ENCODE measurements at regions not wholly inside any gene's neighbourhood (a gene's known extent, or its start where the extent isn't known, plus 50 kb on each side); places are given as distances from the start of the nearest gene placed in this dataset.

DNA sequence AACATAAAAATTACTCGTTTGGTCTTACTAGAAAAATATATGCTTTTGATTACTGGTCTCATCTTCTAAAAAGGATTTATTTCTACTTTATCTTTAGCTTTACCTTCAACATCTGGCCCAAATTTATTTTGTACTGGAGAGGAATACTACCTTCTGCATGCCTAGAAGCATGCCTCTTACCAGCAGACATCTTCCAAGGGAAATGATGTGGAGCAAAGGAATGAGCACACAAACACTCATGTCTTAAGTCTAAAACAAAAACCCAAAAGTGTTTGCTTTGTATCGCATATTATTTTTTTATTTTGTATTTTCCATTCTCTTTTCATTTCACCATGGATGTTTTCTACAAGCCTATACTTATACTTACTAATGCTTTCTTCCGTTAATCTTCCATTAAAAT, 304.6 kb upstream of the KCNMB2 start:
- CTCF ChIA-PET, result no interaction called here
- Histone ChIP-seq H3K27ac (ENCODE audit: low read length in 2 of 2) (no peak overlapping the region), H3K9me3 (ENCODE audit: control extremely low read depth in 1 of 3, control insufficient read depth in 2 of 3, insufficient read depth in 1 of 3, low read length in 2 of 3) (no peaks in the 10 kb centered on the region), H3K36me3 (replicated peaks in 1 of 2; ENCODE audit: control extremely low read depth in 1 of 2, control insufficient read depth in 1 of 2, extremely low read depth in 1 of 2, insufficient read depth in 2 of 2, low read length in 1 of 2) (no peaks in the 10 kb centered on the region), H3K79me2 (ENCODE audit: control insufficient read depth, insufficient read depth, low read length) (no peaks in the 10 kb centered on the region), H3K27me3 (replicated peaks in 1 of 4; ENCODE audit: control extremely low read depth in 1 of 4, control insufficient read depth in 3 of 4, insufficient read depth in 4 of 4, low read length in 3 of 4) (no peaks in the 10 kb centered on the region), H3K9ac (ENCODE audit: low read length) (no peak overlapping the region), H4K20me1 (ENCODE audit: control insufficient read depth, insufficient read depth, low read length, poor library complexity, severe bottlenecking) (no peaks in the 10 kb centered on the region), H3K4me1 (ENCODE audit: control insufficient read depth in 2 of 2, insufficient read depth in 2 of 2, low read length in 2 of 2) (no peaks in the 10 kb centered on the region), H3K4me3 (ENCODE audit: control extremely low read depth in 1 of 5, extremely low read depth in 1 of 5, insufficient read depth in 1 of 5, low read depth in 2 of 5, low read length in 4 of 5) (no peak overlapping the region), H3K4me2 (replicated peaks; ENCODE audit: low read depth, low read length, poor library complexity, severe bottlenecking) (no peak overlapping the region), H2AFZ (ENCODE audit: insufficient read depth, low read depth, low read length, poor library complexity, severe bottlenecking) (no peak overlapping the region)
- Mint-ChIP-seq H3K27ac (no peak overlapping the region), H3K27me3 (peaks cover 6% of the 10 kb centered on the region), H3K4me1 (no peaks in the 10 kb centered on the region), H3K4me3 (no peak overlapping the region), H3K9me3 (ENCODE audit: insufficient read depth) (no peaks in the 10 kb centered on the region)
- TF ChIP-seq EZH2 (IDR thresholded peaks at IDR 0.05; ENCODE audit: borderline replicate concordance, insufficient read depth, low read depth, low read length, poor library complexity, severe bottlenecking), result no peak
- TF ChIP-seq, protein P1, sequence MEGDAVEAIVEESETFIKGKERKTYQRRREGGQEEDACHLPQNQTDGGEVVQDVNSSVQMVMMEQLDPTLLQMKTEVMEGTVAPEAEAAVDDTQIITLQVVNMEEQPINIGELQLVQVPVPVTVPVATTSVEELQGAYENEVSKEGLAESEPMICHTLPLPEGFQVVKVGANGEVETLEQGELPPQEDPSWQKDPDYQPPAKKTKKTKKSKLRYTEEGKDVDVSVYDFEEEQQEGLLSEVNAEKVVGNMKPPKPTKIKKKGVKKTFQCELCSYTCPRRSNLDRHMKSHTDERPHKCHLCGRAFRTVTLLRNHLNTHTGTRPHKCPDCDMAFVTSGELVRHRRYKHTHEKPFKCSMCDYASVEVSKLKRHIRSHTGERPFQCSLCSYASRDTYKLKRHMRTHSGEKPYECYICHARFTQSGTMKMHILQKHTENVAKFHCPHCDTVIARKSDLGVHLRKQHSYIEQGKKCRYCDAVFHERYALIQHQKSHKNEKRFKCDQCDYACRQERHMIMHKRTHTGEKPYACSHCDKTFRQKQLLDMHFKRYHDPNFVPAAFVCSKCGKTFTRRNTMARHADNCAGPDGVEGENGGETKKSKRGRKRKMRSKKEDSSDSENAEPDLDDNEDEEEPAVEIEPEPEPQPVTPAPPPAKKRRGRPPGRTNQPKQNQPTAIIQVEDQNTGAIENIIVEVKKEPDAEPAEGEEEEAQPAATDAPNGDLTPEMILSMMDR (IDR thresholded peaks at IDR 0.05), result no peak
- POLR2A ChIA-PET, result no interaction called here
- no CpG with 5 or more reads among the region's 3 CpGs for WGBS (ENCODE audit: insufficient coverage)
- intact Hi-C loops (cut with micrococcal nuclease), result no loop called here
- no peak for DNase-seq
- ATAC-seq (ENCODE audit: low read depth), result no peak

DNA sequence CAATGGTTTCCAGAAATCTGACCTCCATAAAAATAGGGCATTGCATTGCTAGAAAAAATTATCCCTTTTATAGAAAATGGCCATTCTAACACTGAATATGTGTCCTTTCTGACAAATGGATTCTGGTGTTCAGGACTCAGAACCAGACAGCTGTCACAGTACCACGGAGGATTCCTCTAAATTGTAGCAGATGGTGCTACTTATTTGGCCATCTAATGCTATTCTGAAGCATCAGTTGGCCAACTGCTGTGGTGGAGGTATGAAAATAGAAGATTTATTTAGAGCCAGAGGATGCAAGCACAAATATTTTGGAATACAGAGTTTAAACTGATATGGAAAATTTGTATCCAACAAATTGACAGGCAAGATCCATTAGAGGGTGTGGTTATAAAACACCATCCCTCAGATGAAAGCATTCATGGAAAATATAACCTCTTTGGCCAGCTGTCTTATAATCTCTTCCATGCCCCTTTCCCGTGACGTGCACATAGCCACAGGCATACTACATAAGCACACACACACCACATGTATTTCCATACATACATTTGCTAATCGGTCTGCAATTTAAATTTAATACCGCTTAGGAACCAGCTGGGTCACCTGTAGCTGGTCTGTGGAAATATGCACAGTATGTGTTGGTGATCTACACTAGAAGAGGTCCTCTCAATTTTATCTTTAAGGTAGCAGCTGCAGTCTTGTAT, 302.7 kb upstream of the KCNMB2 start:
- no peaks in the 10 kb centered on the region for H3K4me1 Mint-ChIP-seq
- peaks cover 6% of the 10 kb centered on the region for H3K27me3 Mint-ChIP-seq
- 85% methylated on average over 3 of the region's 5 CpGs for whole genome bisulfite sequencing (ENCODE audit: insufficient coverage)
- no peak overlapping the region for H3K4me3 ChIP-seq (ENCODE audit: control extremely low read depth in 1 of 5, extremely low read depth in 1 of 5, insufficient read depth in 1 of 5, low read depth in 2 of 5, low read length in 4 of 5)
- H3K79me2 ChIP-seq (ENCODE audit: control insufficient read depth, insufficient read depth, low read length), result no peaks in the 10 kb centered on the region
- no peaks in the 10 kb centered on the region for H3K9me3 Mint-ChIP-seq (ENCODE audit: insufficient read depth)
- DNase-seq (no peak), ATAC-seq (ENCODE audit: low read depth) (no peak)
- H3K4me3 Mint-ChIP-seq, result no peak overlapping the region
- no peak overlapping the region for H3K9ac ChIP-seq (ENCODE audit: low read length)
- ChIA-PET POLR2A (no interaction called here), CTCF (no interaction called here)
- no peak overlapping the region for H3K27ac ChIP-seq (ENCODE audit: low read length in 2 of 2)
- no peaks in the 10 kb centered on the region for H3K9me3 ChIP-seq (ENCODE audit: control extremely low read depth in 1 of 3, control insufficient read depth in 2 of 3, insufficient read depth in 1 of 3, low read length in 2 of 3)
- H3K4me2 ChIP-seq (replicated peaks; ENCODE audit: low read depth, low read length, poor library complexity, severe bottlenecking), result no peak overlapping the region
- H3K36me3 ChIP-seq (replicated peaks in 1 of 2; ENCODE audit: control extremely low read depth in 1 of 2, control insufficient read depth in 1 of 2, extremely low read depth in 1 of 2, insufficient read depth in 2 of 2, low read length in 1 of 2), result no peaks in the 10 kb centered on the region
- H4K20me1 ChIP-seq (ENCODE audit: control insufficient read depth, insufficient read depth, low read length, poor library complexity, severe bottlenecking), result no peaks in the 10 kb centered on the region
- no peaks in the 10 kb centered on the region for H3K27me3 ChIP-seq (replicated peaks in 1 of 4; ENCODE audit: control extremely low read depth in 1 of 4, control insufficient read depth in 3 of 4, insufficient read depth in 4 of 4, low read length in 3 of 4)
- TF ChIP-seq, protein P1 (IDR thresholded peaks at IDR 0.05), result no peak
- no peak for TF ChIP-seq EZH2 (IDR thresholded peaks at IDR 0.05; ENCODE audit: borderline replicate concordance, insufficient read depth, low read depth, low read length, poor library complexity, severe bottlenecking)
- intact Hi-C loops (cut with micrococcal nuclease), result no loop called here
- H2AFZ ChIP-seq (ENCODE audit: insufficient read depth, low read depth, low read length, poor library complexity, severe bottlenecking), result no peak overlapping the region
- no peaks in the 10 kb centered on the region for H3K4me1 ChIP-seq (ENCODE audit: control insufficient read depth in 2 of 2, insufficient read depth in 2 of 2, low read length in 2 of 2)
- H3K27ac Mint-ChIP-seq, result no peak overlapping the region
